ENCODE measurements at regions not wholly inside any gene's neighbourhood (a gene's known extent, or its start where the extent isn't known, plus 50 kb on each side); places are given as distances from the start of the nearest gene placed in this dataset.
A peak's percentile ranks its signal among the peaks of the same experiment; 100 is the strongest.
"Not testable (repeated sequence)": the region's sequence is repeated elsewhere in the genome, so short reads cannot be mapped to it uniquely, and the experiment has no call there.

GRCh38 chr9:94472806-94473360, 82.0 kb upstream of the PCAT7 start:
- DNase-seq: peak; percentile 34

GRCh38 chr9:94478755-94479730, 75.8 kb upstream of the PCAT7 start:
- DNase-seq: no peak

DNA sequence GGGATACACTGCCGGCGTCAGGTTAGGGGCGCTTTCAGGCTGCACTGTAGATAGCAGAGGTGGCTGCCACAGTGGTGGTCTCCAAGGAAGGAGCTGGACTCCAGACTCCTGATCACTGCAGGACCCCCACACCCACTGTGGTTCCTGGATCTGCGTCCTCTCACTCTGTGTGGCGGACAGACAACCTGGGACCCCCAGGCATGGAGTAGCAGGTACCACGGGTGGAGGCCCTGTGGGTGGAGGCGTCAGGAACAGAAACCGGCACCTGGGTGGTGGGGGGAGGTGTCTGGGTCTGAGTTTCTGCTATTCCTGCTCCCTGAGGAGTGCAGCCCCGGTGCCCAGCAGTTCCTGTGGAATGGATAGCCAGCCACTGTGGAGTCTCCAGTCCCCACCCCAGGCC, 75.1 kb upstream of the PCAT7 start:
- DNase-seq: no peak

GRCh38 chr9:94480205-94480604, 74.7 kb upstream of the PCAT7 start:
- DNase-seq: no peak

DNA sequence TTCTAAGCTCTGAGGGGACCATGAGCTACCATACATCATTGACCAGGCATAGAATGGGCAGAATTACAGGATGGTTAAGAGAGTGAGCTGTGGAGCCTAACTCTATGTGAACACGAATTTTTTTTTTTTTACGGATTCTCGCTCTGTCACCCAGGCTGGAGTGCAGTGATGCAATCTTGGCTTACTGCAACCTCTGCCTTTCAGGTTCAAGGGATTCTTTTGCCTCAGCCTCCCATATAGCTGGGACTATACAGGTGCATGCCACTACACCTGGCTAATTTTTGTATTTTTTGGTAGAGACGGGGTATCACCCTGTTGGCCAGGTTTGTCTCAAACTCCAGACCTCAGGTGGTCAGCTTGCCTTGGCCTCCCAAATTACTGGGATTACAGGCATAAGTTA, 72.8 kb upstream of the PCAT7 start:
- DNase-seq: no peak

DNA sequence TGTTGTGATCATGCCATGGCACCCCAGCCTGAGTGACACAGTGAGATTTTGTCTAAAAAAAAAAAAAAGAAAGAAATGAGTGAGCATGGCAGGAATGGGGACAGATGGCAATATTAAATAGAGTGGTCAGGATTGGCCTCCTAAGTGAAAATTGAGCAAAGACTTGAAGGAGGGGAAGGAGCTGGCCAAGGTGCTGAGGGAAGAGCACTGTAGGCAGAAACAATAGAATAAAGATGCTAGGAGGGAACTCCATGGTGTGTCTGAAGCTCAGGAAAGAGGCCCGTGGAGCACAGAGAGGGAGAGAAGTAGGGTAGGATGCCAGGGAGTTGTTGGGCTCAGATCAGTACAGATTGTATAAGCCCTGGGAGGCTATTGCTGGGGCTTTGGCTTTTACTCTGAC, 64.4 kb upstream of the PCAT7 start:
- no peak for DNase-seq

DNA sequence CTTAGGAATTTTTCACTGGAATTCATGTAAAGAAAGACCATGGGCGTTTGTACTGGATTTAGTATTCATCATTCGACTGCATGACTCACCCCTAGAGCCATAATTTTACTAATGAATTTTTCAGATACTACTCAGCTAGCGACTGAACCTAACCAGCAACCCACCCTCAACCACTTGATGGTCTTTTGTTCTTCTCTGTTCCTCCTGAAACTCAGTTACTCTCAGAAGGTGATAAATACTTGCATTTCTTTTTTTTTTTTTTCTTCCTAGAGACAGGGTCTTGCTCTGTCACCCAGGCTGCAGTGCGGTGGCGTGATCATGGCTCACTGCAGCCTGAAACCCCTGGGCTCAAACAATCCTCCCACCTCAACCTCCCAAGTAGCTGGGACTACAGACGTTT, 62.8 kb upstream of the PCAT7 start:
- DNase-seq: not testable (repeated sequence)

GRCh38 chr9:94498801-94499453, 56.0 kb upstream of the PCAT7 start:
- no peak for DNase-seq

DNA sequence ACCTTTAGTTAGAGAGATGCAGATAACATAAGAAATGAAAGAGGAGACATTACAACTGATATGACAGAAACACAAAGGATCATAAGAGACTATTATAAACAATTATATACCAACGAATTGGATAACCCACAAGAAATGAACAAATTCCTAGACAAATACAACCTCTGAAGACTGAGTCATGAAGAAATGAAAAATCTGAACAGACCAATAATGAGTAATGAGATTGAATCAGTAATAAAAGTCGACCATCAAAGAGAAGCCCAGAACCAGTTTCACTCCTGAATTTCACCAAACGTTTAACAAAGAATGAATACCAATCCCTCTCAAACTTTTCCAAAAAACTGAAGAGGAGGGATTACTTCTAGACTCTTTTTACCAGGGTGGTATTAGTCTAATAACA, 50.5 kb upstream of the PCAT7 start:
- no peak for DNase-seq
